NCI-H2227 treated with DMSO at 0.1 percent for 48 hours (cell line): ENCODE measurements at regions not wholly inside any gene's neighbourhood (a gene's known extent, or its start where the extent isn't known, plus 50 kb on each side); places are given as distances from the start of the nearest gene placed in this dataset.

Source experiments
- DNase-seq: peaks from one replicate; lab custom pipeline; 2025; lab: John Stamatoyannopoulos, UW

DNA sequence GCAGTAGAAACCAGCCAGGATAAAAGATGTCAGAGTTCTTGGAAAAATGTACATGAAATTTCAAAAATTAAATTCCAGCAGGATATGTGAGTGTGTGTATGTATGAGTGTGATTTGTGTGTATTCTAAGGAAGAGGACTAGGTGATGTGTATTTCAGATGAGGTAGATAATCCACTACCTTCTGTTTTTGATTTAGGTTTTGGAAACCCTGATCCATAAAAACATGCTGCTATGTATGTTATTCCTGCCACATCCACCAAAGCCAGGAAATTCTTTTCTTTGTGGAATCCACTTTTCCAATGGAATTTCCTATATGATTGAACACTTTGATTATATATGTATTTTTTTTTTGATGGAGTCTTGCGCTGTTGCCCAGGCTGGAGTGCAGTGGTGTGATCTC is 276.9 kb downstream of the UQCRFS1 start:
- no peak for DNase-seq

DNA sequence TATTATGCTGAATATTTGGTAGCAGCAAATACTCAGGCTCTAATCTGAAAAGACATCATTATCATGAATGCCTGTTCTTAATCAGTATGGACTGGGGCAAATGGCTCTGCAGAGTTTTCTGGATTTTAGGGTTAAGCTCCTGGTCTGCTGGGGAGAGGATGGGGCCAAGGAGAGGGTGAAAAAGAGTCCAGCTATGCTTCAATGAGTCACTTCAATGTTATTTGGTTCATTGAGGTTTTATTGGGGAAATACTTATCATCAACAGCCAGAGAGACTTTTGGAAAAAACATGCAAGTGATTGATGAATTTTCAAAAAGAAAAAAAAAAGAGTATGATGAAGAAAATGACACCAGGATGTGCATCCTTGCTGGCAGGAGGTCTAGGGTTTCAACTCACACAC is 278.3 kb downstream of the UQCRFS1 start:
- DNase-seq = no peak

DNA sequence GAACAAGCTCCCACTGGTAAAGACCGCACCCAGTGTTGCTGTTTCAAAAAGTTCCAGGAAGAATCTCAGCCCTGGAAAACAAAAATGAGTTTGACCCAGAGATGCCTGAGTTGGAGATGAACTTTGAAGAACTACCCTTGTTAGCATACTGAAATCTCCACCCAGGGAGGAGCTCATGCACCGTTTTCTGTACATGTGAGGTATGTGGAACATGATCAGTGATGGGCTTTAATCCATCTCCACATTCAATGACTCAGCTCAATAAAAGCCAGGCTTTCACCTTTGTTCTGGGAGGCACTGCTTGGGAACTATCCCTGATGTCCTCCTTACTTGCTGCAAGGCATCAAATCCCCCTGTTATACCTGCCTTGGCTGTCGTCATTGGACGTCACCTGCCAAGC is 279.9 kb downstream of the UQCRFS1 start:
- no peak for DNase-seq

DNA sequence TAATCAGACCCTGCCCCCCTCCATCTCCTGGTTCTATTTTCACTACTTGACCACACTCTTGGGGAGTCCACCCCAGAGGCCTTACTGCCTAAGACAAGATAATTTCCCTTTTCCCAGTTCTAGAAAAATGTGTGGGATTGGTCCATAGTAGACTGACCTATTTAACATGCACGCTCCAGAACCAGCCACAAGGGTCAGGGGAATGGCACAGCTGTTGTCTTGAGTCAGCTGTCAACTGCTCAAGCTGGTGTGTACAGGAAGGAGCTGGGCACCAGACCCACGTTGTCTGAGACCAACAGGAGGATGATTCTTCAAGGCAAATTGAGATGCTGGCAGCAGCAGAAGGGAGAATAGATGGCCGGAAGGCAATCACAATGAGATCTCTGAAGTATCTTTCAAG is 280.5 kb downstream of the UQCRFS1 start:
- DNase-seq = no peak

DNA sequence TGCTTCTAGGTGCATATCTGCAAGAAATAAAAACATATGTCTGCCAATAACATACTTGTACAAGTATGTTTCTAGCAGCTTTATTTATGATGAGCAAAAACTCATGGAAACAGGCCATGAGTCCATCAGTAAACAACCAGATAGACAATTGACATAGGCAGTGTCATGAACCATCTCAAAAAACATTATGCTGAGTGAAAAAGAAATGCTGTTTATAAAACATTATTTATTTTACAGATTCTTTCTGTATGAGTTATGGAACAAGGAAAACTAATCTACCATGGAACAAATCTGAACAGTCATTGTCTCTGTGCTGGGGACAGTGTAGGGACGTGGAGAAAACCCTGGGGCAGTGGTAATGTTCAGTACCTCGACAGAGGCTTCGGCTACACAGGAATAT is 283.9 kb downstream of the UQCRFS1 start:
- DNase-seq = no peak

DNA sequence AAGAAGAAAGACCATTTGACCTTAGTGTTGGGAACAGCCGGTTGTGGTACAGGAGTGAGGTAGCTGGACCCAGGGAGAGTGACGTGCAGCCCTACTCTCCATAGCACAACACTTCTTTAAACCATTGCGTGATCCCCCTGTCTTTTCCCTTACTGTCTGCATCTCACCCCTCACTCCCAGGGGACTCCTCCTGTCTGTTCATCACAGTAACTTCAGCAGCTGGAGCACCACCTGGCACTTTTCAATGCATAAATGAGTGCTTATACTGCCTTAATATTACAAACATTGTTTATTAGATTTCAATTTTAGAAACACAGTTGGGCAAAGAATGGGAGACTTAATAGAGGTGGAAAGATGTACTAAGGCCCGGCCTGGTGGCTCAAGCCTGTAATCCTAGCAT is 285.5 kb downstream of the UQCRFS1 start:
- no peak for DNase-seq

DNA sequence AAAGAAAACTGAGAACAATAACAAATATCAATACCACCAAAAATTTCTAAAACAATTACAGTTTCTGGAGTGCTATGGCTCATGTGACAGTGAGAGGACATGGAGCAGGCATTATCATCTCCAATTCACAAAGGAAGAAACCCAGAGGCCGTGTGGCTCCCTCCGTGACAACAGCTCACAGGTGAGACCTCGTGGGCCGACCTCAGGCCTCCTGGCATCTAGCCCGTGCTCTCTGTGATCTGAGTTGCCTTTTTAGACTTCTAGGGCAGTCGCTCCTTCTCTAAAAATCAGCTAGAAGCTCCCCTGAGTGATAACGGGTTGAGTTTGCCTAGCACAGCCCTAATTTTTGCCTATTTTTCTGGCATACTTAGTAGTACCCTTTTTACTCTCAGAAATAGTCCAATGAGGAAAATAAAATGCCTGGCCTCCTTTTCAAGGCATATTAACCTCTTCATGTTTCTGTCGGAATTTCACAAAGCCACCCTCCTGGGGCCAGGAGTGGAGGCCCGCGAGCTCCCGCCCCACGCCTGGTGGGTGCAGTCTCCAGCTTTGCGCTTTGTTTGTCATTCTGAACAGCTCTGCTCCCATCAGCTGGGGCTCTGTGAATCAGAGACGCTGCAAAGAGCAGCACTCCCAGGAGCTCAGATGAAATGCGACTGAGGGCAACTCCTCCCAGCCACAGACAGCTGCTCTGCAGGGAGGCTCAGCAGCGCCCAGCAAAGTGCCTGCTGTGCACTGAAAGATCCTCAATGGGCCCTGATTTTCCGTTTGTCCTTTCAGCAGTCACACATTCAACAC is 292.5 kb downstream of the UQCRFS1 start:
- no peak for DNase-seq

DNA sequence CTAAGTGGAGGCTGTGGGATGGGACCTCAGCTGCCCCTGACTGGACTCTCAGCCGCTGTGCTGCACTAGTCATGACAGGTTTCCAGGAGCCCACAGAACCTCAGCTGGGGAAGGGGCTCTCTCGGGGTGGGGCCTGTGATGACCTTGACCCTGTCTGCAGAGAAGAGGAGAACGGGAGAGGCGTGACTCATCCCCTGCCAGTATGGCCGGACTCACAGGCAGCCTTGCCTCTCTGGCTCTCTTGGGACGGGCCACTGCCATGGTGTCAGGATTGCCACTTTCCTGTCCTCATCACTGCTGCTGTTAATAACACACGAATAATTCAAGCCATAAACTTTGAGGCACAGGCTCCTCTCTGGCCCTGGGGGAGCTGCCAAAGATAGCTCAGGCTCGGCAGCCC is 295.3 kb downstream of the UQCRFS1 start:
- no peak for DNase-seq

DNA sequence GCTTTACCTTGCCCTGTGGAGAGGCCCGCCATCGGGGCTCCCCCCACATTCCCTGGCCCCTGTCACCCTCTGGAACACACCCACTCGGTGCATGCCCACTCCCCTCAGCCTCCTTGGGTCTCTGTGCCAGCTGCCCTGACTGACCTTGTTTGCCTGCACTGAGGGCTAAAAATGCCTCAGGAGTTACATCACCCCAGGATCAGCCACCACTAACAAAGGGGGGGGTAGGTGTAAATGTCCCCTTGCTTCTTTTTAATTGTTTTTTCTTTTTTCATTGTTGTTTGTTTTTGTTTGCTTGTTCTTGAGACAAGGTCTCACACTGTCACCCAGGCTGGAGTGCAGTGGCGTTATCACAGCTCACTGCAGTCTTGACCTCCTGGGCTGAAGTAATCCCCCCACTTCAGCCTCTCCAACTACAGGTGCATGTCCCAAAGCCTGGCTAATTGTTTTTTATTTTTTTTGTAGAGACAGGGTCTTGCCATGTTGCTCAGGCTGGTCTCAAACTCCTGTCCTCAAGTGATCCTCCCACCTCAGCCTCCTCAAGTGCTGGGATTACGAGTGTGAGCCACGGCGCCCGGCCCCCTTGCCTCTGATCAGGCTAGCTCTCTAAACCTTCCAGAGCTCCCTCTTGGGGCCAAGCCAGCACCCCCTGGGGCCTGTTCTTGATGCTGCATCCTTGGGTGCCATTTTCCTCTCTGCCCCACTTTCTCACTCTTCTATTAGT is 297.1 kb downstream of the UQCRFS1 start:
- DNase-seq = no peak

DNA sequence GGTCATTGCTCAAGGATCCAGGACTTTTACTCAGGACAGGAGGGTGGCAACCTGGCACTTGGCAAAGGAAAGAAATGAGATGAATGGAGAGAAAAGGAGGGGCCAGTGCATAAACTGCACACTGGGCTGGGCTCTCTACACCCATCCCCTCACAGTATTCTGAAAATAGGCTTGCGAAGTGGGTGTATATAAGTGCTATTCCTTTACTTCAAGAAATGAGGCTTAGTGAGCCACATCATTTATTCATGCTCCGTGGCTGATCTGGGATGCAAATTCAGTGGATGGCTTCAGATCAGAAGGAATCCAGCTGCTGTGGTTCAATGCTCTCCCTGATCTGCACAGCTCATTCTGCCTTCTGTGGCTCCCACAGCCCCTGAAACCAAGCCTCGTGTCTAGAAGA is 297.7 kb downstream of the UQCRFS1 start:
- DNase-seq = no peak

DNA sequence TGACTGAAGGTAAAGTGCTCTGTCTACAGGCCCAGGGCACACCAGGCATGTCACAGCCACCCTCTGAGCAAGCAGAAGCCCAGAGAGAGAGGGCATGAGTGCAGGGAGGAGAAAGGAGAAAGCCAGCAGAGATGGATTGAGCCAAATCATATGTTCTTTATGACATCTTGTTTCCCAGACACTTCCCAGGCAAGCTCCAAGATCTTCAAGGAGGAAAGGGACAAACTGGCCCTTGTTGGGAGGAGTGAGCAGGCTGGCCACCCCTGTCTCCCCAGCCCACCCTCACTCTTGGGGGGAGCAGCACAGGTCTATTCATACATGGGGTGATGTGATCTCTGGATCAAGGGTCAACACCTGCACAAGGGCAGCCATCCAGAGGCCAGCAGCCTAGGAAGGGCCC is 298.8 kb downstream of the UQCRFS1 start:
- no peak for DNase-seq

DNA sequence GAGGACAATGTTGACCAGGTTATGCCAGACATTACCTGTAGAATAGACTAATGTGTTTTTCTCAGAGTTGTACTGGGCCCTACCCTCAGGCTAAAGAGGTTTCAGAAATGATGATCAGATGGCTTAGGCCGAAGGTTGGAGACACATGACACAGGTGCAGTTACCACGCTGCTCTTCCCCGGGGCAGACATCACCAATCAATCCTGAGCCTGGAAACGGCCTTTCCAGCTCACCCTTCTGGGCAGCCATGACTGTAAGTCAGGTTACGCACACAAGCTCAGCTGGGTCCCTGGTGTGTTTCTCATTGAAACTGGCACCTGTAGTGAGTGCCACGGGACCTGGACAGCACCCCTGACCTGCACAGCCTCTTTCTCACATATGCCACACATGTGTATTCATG is 299.3 kb downstream of the UQCRFS1 start:
- DNase-seq = no peak

DNA sequence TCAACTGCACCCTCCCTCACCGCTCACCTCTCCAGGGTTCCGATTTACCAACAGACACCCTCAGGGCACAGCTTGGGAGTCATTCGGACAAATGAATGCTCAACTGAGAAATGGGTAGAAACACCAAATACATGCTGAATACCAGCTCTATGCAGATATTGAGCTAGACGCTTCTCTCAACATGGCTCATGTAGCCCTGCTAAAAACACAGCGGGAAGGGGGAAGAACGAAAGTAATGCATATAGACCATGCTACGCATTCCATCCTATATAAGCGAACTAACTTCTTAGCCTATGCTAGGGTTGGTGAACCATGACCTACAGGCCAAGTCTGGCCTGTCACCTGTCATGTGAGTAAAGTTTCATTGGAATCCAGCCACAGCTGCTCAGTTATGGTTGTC is 304.0 kb downstream of the UQCRFS1 start:
- DNase-seq = no peak

DNA sequence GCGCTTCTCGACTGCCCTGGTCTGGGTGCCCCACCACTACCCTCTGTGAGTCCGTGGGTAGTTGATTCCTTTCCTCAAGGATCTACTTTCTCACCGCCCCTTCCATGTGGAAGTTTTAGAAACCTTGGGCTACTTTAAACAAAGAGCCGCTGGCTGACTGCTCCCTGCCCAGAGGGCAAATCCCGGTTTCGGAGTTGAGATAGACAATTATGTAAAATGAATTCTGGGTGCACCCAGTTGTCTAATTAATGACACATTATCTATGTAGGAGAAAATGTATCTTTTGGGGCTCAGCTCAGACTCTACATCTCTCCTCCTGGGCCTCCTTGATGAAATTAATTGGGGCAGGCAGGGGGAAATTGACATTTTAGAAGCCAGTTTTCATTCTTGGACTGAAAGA is 305.4 kb downstream of the UQCRFS1 start:
- DNase-seq = no peak

DNA sequence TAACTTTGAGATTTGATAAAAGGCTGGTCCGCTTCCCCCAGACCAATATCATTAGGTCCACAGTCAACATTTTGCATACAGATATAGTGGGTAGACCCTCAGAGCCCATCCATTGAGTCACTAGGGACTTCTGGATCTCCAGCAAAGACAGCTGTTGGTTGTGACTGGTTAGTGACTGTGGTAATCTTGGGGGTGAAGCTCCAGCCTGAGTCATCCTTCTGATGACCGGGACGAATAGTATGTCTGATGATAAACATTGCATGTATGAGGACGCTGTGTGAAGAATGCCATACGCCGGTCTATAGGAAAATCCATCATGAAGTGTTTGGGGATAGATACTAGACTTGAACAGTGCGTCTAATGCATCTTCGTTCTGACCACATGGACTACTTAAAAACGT is 307.0 kb downstream of the UQCRFS1 start:
- DNase-seq = no peak

DNA sequence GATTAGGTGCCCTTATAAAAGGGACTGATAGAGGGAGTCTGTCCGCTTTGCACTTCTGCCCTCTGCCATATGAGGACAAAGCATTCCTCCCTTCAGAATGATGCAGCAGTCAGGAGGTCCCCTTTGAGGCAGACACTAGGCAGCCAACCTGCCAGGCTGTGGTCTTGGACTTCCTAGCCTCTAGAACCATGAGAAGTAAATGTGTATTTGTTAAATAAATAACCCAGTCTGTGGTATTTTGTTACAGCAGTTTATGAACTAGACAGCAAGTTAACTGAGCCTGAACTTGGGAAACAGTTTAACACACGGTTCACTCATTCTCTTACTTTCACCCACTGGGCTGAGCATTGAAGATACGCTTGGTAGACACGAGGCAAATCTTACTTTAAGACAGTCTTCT is 313.2 kb downstream of the UQCRFS1 start:
- no peak for DNase-seq

DNA sequence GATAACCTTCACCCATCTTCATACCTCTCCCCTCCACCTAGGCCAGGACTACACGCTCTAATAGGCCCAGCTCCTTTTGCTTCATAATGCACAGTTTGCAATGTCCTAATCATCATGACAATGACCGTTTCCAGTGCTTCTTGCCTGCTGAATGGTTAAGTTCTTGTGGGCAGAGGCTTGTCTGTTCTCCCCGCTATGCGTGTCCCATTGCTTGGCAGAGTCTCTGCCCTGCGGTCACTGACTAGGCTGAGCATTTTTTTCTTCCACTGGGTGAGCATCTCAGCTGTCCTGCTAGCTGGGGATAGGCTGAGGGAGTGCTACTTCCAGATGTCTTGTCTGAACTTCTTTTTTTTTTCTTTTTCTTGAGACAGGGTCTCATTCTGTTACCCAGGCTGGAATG is 314.7 kb downstream of the UQCRFS1 start:
- no peak for DNase-seq

DNA sequence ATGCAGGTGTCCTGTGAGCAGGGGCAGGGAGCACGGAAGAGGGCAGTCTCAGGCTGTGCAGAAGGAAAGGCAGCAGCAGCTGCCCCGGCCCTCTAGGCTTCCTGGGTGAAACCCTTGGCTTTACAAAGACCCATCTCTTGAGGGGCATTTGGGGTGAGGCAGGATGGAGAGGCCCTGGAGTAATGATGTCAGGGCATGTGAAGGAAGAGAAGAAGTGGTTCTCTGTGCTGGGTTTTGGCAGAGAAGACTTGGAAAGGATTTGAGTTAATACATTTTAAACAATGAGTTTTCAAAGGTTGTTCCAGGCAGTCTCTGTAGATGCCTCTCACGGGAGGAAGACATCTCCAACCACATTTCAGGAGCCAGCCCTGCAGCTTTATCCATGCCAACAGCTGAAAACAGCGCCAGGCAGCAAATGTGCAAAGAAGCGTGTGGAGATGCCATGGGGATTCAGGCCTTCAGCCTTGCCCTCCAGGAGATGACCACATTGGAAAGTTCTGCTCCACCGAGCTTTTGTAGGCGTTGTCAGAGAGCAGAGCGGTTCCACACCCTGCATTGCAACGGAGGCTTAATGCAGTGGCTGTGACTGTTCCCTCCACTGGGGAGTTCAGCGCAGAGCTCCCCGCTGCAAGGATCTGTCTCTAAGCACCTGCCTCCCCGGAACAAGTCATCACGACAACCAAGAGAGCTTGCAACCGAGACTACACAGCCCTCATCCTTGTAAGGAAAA is 322.8 kb downstream of the UQCRFS1 start:
- no peak for DNase-seq

DNA sequence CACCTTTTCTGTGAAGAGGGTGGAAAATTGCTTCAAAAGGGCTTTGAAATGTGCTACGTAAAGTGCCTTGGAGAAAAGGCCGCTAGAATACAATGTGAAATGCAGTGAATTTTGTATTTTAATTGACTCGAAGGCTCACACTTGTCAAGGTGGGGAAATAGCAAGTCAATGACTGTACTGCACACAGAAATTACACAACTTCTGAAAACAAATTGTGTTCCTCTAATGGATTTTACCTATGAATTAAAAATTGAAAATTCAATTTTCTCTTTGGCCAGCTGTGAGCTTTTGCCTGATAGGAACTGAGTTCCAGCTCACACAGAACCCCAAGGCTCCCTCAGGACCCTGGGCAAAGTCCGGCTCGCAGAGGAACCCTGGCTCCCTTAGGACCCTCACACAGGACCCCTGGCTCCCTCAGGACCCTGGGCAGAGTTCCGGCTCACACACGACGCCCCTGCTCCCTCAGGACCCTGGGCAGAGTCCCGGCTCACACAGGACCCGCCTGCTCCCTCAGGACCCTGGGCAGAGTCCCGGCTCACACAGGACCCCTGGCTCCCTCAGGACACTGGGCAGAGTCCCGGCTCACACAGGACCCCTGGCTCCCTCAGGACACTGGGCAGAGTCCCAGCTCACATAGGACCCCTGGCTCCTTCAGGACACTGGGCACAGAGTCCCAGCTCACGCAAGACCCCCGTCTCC is 324.9 kb downstream of the UQCRFS1 start:
- DNase-seq = no peak

DNA sequence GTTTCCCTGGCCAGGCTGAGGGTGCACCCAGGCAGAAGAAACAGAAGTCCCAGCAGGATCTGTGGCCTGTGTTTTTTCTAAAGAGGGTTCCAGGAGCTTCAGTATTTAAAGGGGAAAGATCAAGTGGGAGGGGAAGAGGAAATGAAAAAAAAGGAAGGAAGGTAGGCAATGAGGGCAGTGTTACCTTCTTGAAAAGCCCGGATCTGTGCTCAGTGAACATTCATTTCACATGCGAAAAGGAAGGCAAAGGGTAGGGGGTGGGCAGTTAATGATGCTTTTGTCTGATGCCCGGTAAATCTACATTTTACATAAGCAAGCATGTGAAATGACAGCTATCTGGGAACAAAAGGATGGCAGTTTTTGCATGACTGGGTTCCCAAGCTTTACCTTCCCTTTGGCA is 326.2 kb downstream of the UQCRFS1 start:
- no peak for DNase-seq

DNA sequence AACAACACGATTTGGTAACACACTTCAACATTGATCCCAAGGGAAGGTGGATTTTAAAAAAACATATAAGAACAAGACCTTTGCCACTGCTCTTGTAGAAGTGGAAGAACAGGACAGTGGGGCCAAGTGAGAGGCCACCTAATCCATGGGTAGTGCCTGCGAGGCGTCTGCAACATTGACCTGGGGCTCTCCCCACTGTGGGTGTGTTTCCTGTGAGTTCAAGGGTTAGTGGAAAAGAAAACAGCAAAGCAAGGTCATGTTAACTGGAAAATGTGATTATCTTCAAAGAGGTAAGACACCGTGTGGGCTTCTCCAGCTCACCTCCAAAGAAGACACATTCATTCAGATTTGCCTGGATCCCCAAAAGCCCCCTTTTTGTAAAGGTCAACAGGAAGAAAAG is 327.0 kb downstream of the UQCRFS1 start:
- no peak for DNase-seq

DNA sequence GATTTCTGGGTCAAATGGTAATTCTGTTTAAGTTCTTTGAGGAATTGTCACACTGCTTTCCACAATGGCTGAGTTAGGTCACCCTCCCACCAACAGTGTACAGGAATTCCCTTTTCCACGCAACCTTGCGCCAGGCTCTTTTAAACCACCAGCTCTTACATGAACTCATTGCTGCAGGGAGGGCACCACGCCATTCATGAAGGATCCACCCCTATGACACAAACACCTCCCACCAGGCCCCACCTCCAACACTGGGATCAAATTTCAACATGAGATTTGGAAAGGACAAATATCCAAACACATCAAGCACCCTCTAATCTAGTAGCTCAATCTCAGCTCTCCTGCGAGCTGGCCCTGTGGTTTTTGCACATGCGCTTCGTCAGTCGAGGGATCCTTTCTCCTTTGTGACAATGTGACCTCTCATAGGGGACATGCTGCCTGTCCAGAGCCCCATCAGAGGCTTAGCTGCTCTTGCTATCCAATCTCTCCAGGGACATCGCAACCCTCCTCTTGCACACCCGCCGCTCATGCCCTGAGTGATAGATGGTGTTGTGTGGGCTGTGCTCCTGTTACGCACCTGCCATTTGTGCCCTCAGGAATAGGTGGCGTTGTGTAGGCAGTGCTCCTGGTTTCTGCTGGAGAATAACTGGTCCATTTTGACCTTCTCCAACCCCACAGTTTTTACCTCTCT is 328.0 kb downstream of the UQCRFS1 start:
- no peak for DNase-seq
